Activated CD8-positive, alpha-beta memory T cell treated with anti-CD3 and anti-CD28 coated beads for 4 hours (primary cell): ENCODE measurements at regions not wholly inside any gene's neighbourhood (a gene's known extent, or its start where the extent isn't known, plus 50 kb on each side); places are given as distances from the start of the nearest gene placed in this dataset.
"Not testable (repeated sequence)": the region's sequence is repeated elsewhere in the genome, so short reads cannot be mapped to it uniquely, and the experiment has no call there.

Experiments used
- DNase-seq, 2 donors: peaks; one replicate each; pipeline ENCODE4 v3.0.0-alpha.2; 2020; ENCODE audit warnings: low read depth in 2 of 2

GRCh38 chrX:150212672-150213480, 150.2 kb upstream of the MAMLD1 start:
- no peak for DNase-seq

- DNase-seq = no peak
Observed at GRCh38 chrX:150213481-150214030, 149.6 kb upstream of the MAMLD1 start.

- not testable (repeated sequence) for DNase-seq
Observed at GRCh38 chrX:150216000-150216399, 147.1 kb upstream of the MAMLD1 start.

- DNase-seq = no peak
Observed at GRCh38 chrX:150216716-150217115, 146.4 kb upstream of the MAMLD1 start.

GRCh38 chrX:150217609-150218008, 145.5 kb upstream of the MAMLD1 start:
- DNase-seq = no peak

GRCh38 chrX:150219374-150220185, 143.5 kb upstream of the MAMLD1 start:
- no peak for DNase-seq

- no peak for DNase-seq
Observed at GRCh38 chrX:150223176-150224015, 139.7 kb upstream of the MAMLD1 start.

- DNase-seq = no peak
Observed at GRCh38 chrX:150224676-150225075, 138.4 kb upstream of the MAMLD1 start.

- DNase-seq = no peak
Observed at GRCh38 chrX:150225266-150225665, 137.9 kb upstream of the MAMLD1 start.

GRCh38 chrX:150225756-150226155, 137.4 kb upstream of the MAMLD1 start:
- DNase-seq = no peak

- DNase-seq = no peak
Observed at GRCh38 chrX:150226223-150226965, 136.7 kb upstream of the MAMLD1 start.

- DNase-seq = no peak
Observed at GRCh38 chrX:150227321-150227860, 135.7 kb upstream of the MAMLD1 start.

GRCh38 chrX:150227873-150228410, 135.2 kb upstream of the MAMLD1 start:
- DNase-seq = no peak

- no peak for DNase-seq
Observed at GRCh38 chrX:150228431-150228830, 134.7 kb upstream of the MAMLD1 start.

GRCh38 chrX:150229030-150229429, 134.1 kb upstream of the MAMLD1 start:
- DNase-seq = no peak

- DNase-seq = no peak
Observed at GRCh38 chrX:150229481-150229880, 133.6 kb upstream of the MAMLD1 start.

GRCh38 chrX:150230952-150231351, 132.2 kb upstream of the MAMLD1 start:
- not testable (repeated sequence) for DNase-seq

GRCh38 chrX:150231368-150231767, 131.7 kb upstream of the MAMLD1 start:
- not testable (repeated sequence) for DNase-seq

GRCh38 chrX:150232222-150232621, 130.9 kb upstream of the MAMLD1 start:
- not testable (repeated sequence) for DNase-seq

- DNase-seq = no peak
Observed at GRCh38 chrX:150234126-150234525, 129.0 kb upstream of the MAMLD1 start.
